Astrocyte (in vitro differentiated cells and primary cell): ENCODE measurements at regions not wholly inside any gene's neighbourhood (a gene's known extent, or its start where the extent isn't known, plus 50 kb on each side); places are given as distances from the start of the nearest gene placed in this dataset.
A peak's percentile ranks its signal among the peaks of the same experiment; 100 is the strongest.

Experiments
- DNase-seq: peaks from one replicate; pipeline ENCODE4 v3.0.0-alpha.2; 2010; ENCODE audit warnings: low read depth
- FAIRE-seq: peaks from 2 replicates; lab custom pipeline; 2011; peaks lifted over from hg19 to GRCh38; lab: Jason Lieb, UNC
- H2AFZ ChIP-seq: 2 replicates; pipeline ENCODE4 v1.6.0; 2012; ENCODE audit warnings: low read depth, low read length, inconsistent platforms
- H3K27ac ChIP-seq: 2 replicates; pipeline ENCODE4 v1.5.1; 2011; ENCODE audit warnings: low read depth, low read length, inconsistent platforms
- H3K27me3 ChIP-seq: 2 replicates; pipeline ENCODE4 v1.6.0; 2011; ENCODE audit warnings: low read length, inconsistent platforms; ENCODE audit not compliant: insufficient read depth
- H3K36me3 ChIP-seq: 2 replicates; pipeline ENCODE4 v1.5.1; 2011; ENCODE audit warnings: low read length, inconsistent platforms; ENCODE audit not compliant: insufficient read depth
- H3K4me1 ChIP-seq: 2 replicates; pipeline ENCODE4 v1.5.1; 2011; ENCODE audit warnings: low read length, inconsistent platforms; ENCODE audit not compliant: insufficient read depth
- H3K4me2 ChIP-seq: 2 replicates; pipeline ENCODE4 v1.6.0; 2012; ENCODE audit warnings: low read length, inconsistent platforms
- H3K4me3 ChIP-seq: 2 replicates; pipeline ENCODE4 v1.5.1; 2011; ENCODE audit warnings: low read depth, mild to moderate bottlenecking, low read length, inconsistent platforms; ENCODE audit not compliant: insufficient read depth
- H3K79me2 ChIP-seq: 2 replicates; pipeline ENCODE4 v1.6.0; 2012; ENCODE audit warnings: mild to moderate bottlenecking, low read length, inconsistent platforms; ENCODE audit not compliant: insufficient read depth
- H3K9ac ChIP-seq: 2 replicates; pipeline ENCODE4 v1.6.0; 2012; ENCODE audit warnings: mild to moderate bottlenecking, low read length, inconsistent platforms
- H3K9me3 ChIP-seq: 2 replicates; pipeline ENCODE4 v1.5.1; 2012; ENCODE audit warnings: low read depth, mild to moderate bottlenecking, low read length, inconsistent platforms; ENCODE audit not compliant: insufficient read depth
- H4K20me1 ChIP-seq: 2 replicates; pipeline ENCODE4 v1.6.0; 2012; ENCODE audit warnings: low read length, inconsistent platforms; ENCODE audit not compliant: insufficient read depth
- H3K27ac Mint-ChIP-seq: one replicate; pipeline ENCODE4 v1.8.0; 2021; ENCODE audit warnings: mild to moderate bottlenecking, mixed read lengths; ENCODE audit not compliant: unreplicated experiment
- H3K27me3 Mint-ChIP-seq: one replicate; pipeline ENCODE4 v1.8.0; 2021; ENCODE audit warnings: low read depth, mixed read lengths; ENCODE audit not compliant: unreplicated experiment
- H3K36me3 Mint-ChIP-seq: one replicate; pipeline ENCODE4 v1.8.0; 2021; ENCODE audit warnings: low read depth, mixed read lengths; ENCODE audit not compliant: unreplicated experiment
- H3K4me1 Mint-ChIP-seq: one replicate; pipeline ENCODE4 v1.8.0; 2021; ENCODE audit warnings: low read depth, mixed read lengths; ENCODE audit not compliant: unreplicated experiment
- H3K4me3 Mint-ChIP-seq: one replicate; pipeline ENCODE4 v1.8.0; 2021; ENCODE audit warnings: mild to moderate bottlenecking, moderate library complexity, mixed read lengths; ENCODE audit not compliant: unreplicated experiment
- H3K9me3 Mint-ChIP-seq: one replicate; pipeline ENCODE4 v1.8.0; 2021; ENCODE audit warnings: mild to moderate bottlenecking, mixed read lengths; ENCODE audit not compliant: unreplicated experiment
- EZH2 ChIP-seq: IDR thresholded peaks from 2 replicates; pipeline ENCODE4 v1.6.1; 2012; ENCODE audit warnings: mild to moderate bottlenecking, low read length, inconsistent platforms; ENCODE audit not compliant: insufficient read depth
- TF ChIP-seq, protein P1 (sequence below): IDR thresholded peaks from 2 replicates; pipeline ENCODE4 v1.5.1; 2011; ENCODE audit warnings: low read depth, mild to moderate bottlenecking, inconsistent platforms, low read length, moderate library complexity; ENCODE audit not compliant: insufficient read depth

GRCh38 chr17:71055128-71055527, 885.8 kb downstream of the KCNJ2 start:
- no peaks in the 10 kb centered on the region for H3K36me3 ChIP-seq
- Mint-ChIP-seq H3K4me1 (no peaks in the 10 kb centered on the region), H3K27ac (peak overlapping the region; percentile 53), H3K36me3 (no peaks in the 10 kb centered on the region), H3K9me3 (peaks cover under 1% of the 10 kb centered on the region), H3K4me3 (no peak overlapping the region), H3K27me3 (no peaks in the 10 kb centered on the region)
- H3K9ac ChIP-seq = no peak overlapping the region
- H3K4me1 ChIP-seq = no peaks in the 10 kb centered on the region
- peak overlapping the region; percentile 22 for H3K27ac ChIP-seq
- no peak overlapping the region for H2AFZ ChIP-seq
- DNase-seq (peak; percentile 92), FAIRE-seq (no peak)
- no peak overlapping the region for H3K4me3 ChIP-seq
- peak overlapping the region; percentile 17 for H3K4me2 ChIP-seq
- peaks cover 4% of the 10 kb centered on the region for H3K9me3 ChIP-seq
- no peaks in the 10 kb centered on the region for H3K79me2 ChIP-seq
- TF ChIP-seq, protein P1, sequence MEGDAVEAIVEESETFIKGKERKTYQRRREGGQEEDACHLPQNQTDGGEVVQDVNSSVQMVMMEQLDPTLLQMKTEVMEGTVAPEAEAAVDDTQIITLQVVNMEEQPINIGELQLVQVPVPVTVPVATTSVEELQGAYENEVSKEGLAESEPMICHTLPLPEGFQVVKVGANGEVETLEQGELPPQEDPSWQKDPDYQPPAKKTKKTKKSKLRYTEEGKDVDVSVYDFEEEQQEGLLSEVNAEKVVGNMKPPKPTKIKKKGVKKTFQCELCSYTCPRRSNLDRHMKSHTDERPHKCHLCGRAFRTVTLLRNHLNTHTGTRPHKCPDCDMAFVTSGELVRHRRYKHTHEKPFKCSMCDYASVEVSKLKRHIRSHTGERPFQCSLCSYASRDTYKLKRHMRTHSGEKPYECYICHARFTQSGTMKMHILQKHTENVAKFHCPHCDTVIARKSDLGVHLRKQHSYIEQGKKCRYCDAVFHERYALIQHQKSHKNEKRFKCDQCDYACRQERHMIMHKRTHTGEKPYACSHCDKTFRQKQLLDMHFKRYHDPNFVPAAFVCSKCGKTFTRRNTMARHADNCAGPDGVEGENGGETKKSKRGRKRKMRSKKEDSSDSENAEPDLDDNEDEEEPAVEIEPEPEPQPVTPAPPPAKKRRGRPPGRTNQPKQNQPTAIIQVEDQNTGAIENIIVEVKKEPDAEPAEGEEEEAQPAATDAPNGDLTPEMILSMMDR = no peak
- no peak for TF ChIP-seq EZH2
- no peaks in the 10 kb centered on the region for H3K27me3 ChIP-seq
- H4K20me1 ChIP-seq = no peaks in the 10 kb centered on the region

DNA sequence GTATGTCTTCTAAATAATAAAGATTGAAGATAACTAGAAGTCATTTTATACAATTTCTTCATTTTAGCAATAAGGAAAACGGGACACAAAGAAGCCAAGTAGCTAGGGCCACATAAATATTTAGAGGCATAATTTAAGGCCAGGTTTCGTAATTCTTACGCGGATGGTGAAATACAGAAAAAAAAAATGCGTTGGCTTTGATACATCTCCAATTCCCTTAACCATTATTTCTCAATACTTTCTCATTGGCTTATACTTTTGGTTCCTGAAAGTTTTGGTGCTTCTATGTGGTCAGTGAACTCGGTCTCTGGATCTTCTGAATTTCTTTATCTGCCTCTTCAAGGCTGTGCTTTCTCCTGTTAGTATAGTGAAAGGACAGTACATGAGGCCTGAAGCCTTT, 888.1 kb downstream of the KCNJ2 start:
- H3K27me3 Mint-ChIP-seq = no peaks in the 10 kb centered on the region
- H3K36me3 Mint-ChIP-seq = no peaks in the 10 kb centered on the region
- Histone ChIP-seq H2AFZ (no peak overlapping the region), H3K36me3 (no peaks in the 10 kb centered on the region), H4K20me1 (no peaks in the 10 kb centered on the region), H3K4me1 (no peaks in the 10 kb centered on the region), H3K9ac (no peak overlapping the region), H3K9me3 (peaks cover 4% of the 10 kb centered on the region), H3K27ac (no peak overlapping the region), H3K27me3 (no peaks in the 10 kb centered on the region), H3K4me3 (no peak overlapping the region), H3K4me2 (no peak overlapping the region), H3K79me2 (no peaks in the 10 kb centered on the region)
- FAIRE-seq (no peak), DNase-seq (no peak)
- peaks cover 7% of the 10 kb centered on the region for H3K9me3 Mint-ChIP-seq
- no peaks in the 10 kb centered on the region for H3K4me1 Mint-ChIP-seq
- no peak overlapping the region for H3K27ac Mint-ChIP-seq
- no peak overlapping the region for H3K4me3 Mint-ChIP-seq
- TF ChIP-seq EZH2 = no peak
- TF ChIP-seq, protein P1 = no peak

DNA sequence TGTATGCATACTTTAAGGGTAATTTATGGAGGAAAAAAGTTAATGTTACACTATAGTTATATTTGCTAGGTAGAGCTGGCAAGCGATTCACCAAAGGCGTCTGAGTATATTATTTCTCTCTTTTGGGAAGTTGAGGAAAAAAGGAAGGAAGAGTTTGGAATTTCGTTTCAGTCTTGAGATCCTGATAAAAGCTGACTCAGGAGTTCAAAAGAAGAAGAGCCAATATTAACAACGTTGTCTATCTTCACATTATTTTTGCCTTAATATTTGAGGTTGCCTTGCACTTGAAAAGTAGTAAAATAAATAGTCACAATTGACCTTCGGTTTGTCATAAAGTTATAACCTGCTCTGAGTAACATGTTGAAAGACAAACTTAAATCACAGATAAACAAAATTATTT, 888.6 kb downstream of the KCNJ2 start:
- H3K27ac Mint-ChIP-seq = no peak overlapping the region
- peaks cover 7% of the 10 kb centered on the region for H3K9me3 Mint-ChIP-seq
- FAIRE-seq = no peak
- Histone ChIP-seq H3K9ac (no peak overlapping the region), H4K20me1 (no peaks in the 10 kb centered on the region), H3K4me3 (no peak overlapping the region), H3K36me3 (no peaks in the 10 kb centered on the region), H3K4me1 (no peaks in the 10 kb centered on the region), H2AFZ (no peak overlapping the region), H3K79me2 (no peaks in the 10 kb centered on the region), H3K27me3 (no peaks in the 10 kb centered on the region), H3K4me2 (no peak overlapping the region), H3K9me3 (peaks cover 4% of the 10 kb centered on the region), H3K27ac (no peak overlapping the region)
- no peaks in the 10 kb centered on the region for H3K4me1 Mint-ChIP-seq
- no peak for TF ChIP-seq EZH2
- TF ChIP-seq, protein P1 = no peak
- H3K27me3 Mint-ChIP-seq = no peaks in the 10 kb centered on the region
- H3K36me3 Mint-ChIP-seq = no peaks in the 10 kb centered on the region
- H3K4me3 Mint-ChIP-seq = no peak overlapping the region
- no peak for DNase-seq
